GM23338 (cell line): ENCODE measurements at regions not wholly inside any gene's neighbourhood (a gene's known extent, or its start where the extent isn't known, plus 50 kb on each side); places are given as distances from the start of the nearest gene placed in this dataset.

Experiments used
- ATAC-seq: fragments of 200-7000 bp; cut with Tn5 transposase; 3 replicates; pipeline ENCODE4 v1.9.1; 2020
- DNase-seq: peaks from one replicate; pipeline ENCODE4 v3.0.0-alpha.2; 2015; ENCODE audit warnings: low spot score
- H2AFZ ChIP-seq: fragments of 200-600 bp; sonication (generic); 2 replicates; pipeline ENCODE4 v1.8.0; 2016; ENCODE audit warnings: antibody characterized with exemption, mild to moderate bottlenecking, moderate library complexity
- H3F3A ChIP-seq: fragments of 200-600 bp; sonication (generic); replicated peaks from 2 replicates; pipeline ENCODE4 v1.8.0; 2017; ENCODE audit warnings: antibody characterized with exemption, mixed run types, low read depth
- H3K27ac ChIP-seq: fragments of 200-600 bp; sonication (generic); 2 replicates; pipeline ENCODE4 v1.6.1; 2016; ENCODE audit warnings: low read depth
- H3K27me3 ChIP-seq: fragments of 200-600 bp; sonication (generic); 2 replicates; pipeline ENCODE4 v1.8.0; 2016; ENCODE audit warnings: mild to moderate bottlenecking, mixed run types, moderate library complexity; ENCODE audit not compliant: insufficient read depth
- H3K36me3 ChIP-seq: fragments of 200-600 bp; sonication (generic); 2 replicates; pipeline ENCODE4 v1.8.0; 2016; ENCODE audit warnings: mild to moderate bottlenecking; ENCODE audit not compliant: insufficient read depth
- H3K4me1 ChIP-seq: fragments of 200-600 bp; sonication (generic); 2 replicates; pipeline ENCODE4 v1.8.0; 2016; ENCODE audit warnings: mild to moderate bottlenecking, moderate library complexity; ENCODE audit not compliant: insufficient read depth
- H3K4me2 ChIP-seq: fragments of 200-600 bp; sonication (generic); 2 replicates; pipeline ENCODE4 v1.7.1; 2017; ENCODE audit warnings: mixed run types
- H3K4me3 ChIP-seq: fragments of 200-600 bp; sonication (generic); 2 replicates; pipeline ENCODE4 v1.6.1; 2016; ENCODE audit warnings: mixed run types
- H3K79me2 ChIP-seq: fragments of 200-600 bp; sonication (generic); replicated peaks from 2 replicates; pipeline ENCODE4 v1.8.0; 2017; ENCODE audit warnings: mild to moderate bottlenecking; ENCODE audit not compliant: insufficient read depth
- H3K9me2 ChIP-seq: fragments of 200-600 bp; sonication (generic); 2 replicates; pipeline ENCODE4 v1.8.0; 2017; ENCODE audit not compliant: insufficient read depth
- H4K20me1 ChIP-seq: fragments of 200-600 bp; sonication (generic); replicated peaks from 2 replicates; pipeline ENCODE4 v1.8.0; 2017; ENCODE audit warnings: mild to moderate bottlenecking; ENCODE audit not compliant: insufficient read depth
- H3K27ac Mint-ChIP-seq: 2 replicates; pipeline ENCODE4 v1.8.0; 2020; ENCODE audit warnings: inconsistent platforms, mild to moderate bottlenecking, moderate library complexity, mixed read lengths
- H3K27me3 Mint-ChIP-seq: 3 replicates; pipeline ENCODE4 v1.8.0; 2022; ENCODE audit warnings: low read depth, mild to moderate bottlenecking, moderate library complexity, mixed read lengths, inconsistent platforms; ENCODE audit not compliant: insufficient read depth, poor library complexity
- H3K36me3 Mint-ChIP-seq: 3 replicates; pipeline ENCODE4 v1.8.0; 2021; ENCODE audit warnings: low read depth, mild to moderate bottlenecking, inconsistent platforms, moderate library complexity, mixed read lengths
- H3K4me1 Mint-ChIP-seq: 3 replicates; pipeline ENCODE4 v1.8.0; 2020; ENCODE audit warnings: mild to moderate bottlenecking, inconsistent platforms, mixed read lengths
- H3K4me3 Mint-ChIP-seq: 3 replicates; pipeline ENCODE4 v1.8.0; 2021; ENCODE audit warnings: moderate library complexity, mild to moderate bottlenecking, inconsistent platforms, mixed read lengths
- H3K9me3 Mint-ChIP-seq: 3 replicates; pipeline ENCODE4 v1.8.0; 2020; ENCODE audit warnings: moderate library complexity, mild to moderate bottlenecking, inconsistent platforms, mixed read lengths
- CREB1 ChIP-seq: fragments of 250-450 bp; sonication (Bioruptor Pico); IDR thresholded peaks from 2 replicates; pipeline ENCODE4 v1.5.0; 2020; ENCODE audit warnings: low read depth, mild to moderate bottlenecking, moderate library complexity
- CTCF ChIP-seq, 2 experiments: fragments of 200-600 bp in 1 of 2; sonication (generic) in 1 of 2; conservative IDR thresholded peaks; 2 replicates each; pipeline versions ENCODE4 v1.5.1 to v1.6.1; 2016 to 2017; ENCODE audit warnings: antibody characterized with exemption in 2 of 2, low read depth in 2 of 2, mild to moderate bottlenecking in 2 of 2, moderate library complexity in 1 of 2
- EZH2 ChIP-seq: fragments of 200-600 bp; sonication (generic); IDR thresholded peaks from one replicate; pipeline ENCODE4 v1.8.0; 2017; ENCODE audit warnings: antibody characterized with exemption, mild to moderate bottlenecking, low read depth; ENCODE audit not compliant: unreplicated experiment
- EZH2phosphoT487 ChIP-seq: fragments of 200-600 bp; sonication (generic); IDR thresholded peaks from one replicate; pipeline ENCODE4 v1.8.1; 2018; ENCODE audit warnings: antibody characterized with exemption; ENCODE audit not compliant: unreplicated experiment
- JUNB ChIP-seq: IDR thresholded peaks from one replicate; pipeline ENCODE4 v1.6.1; 2016; ENCODE audit warnings: antibody characterized with exemption; ENCODE audit not compliant: unreplicated experiment
- NANOG ChIP-seq: IDR thresholded peaks from 2 replicates; pipeline ENCODE4 v1.6.1; 2016; ENCODE audit warnings: antibody characterized with exemption, borderline replicate concordance
- POLR2AphosphoS5 ChIP-seq: IDR thresholded peaks from 2 replicates; pipeline ENCODE4 v1.6.1; 2016; ENCODE audit warnings: antibody characterized with exemption, low read depth
- STAT1 ChIP-seq: IDR thresholded peaks from one replicate; pipeline ENCODE4 v1.6.1; 2016; ENCODE audit warnings: antibody characterized with exemption; ENCODE audit not compliant: unreplicated experiment
- ZNF114 ChIP-seq: fragments of 250-450 bp; sonication (Bioruptor Pico); IDR thresholded peaks from 2 replicates; pipeline ENCODE4 v1.5.0; 2020; ENCODE audit warnings: mild to moderate bottlenecking, moderate library complexity
- ZNF331 ChIP-seq: fragments of 250-450 bp; sonication (Bioruptor Pico); IDR thresholded peaks from 2 replicates; pipeline ENCODE4 v1.5.0; 2020; ENCODE audit warnings: low read depth, mild to moderate bottlenecking, moderate library complexity
- TF ChIP-seq, protein P1 (sequence below): IDR thresholded peaks from one replicate; pipeline ENCODE4 v1.6.1; 2018; ENCODE audit warnings: antibody characterized with exemption; ENCODE audit not compliant: unreplicated experiment
- TF ChIP-seq, protein P2 (sequence below): IDR thresholded peaks from 2 replicates; pipeline ENCODE4 v1.6.1; 2016; ENCODE audit warnings: antibody characterized with exemption

DNA sequence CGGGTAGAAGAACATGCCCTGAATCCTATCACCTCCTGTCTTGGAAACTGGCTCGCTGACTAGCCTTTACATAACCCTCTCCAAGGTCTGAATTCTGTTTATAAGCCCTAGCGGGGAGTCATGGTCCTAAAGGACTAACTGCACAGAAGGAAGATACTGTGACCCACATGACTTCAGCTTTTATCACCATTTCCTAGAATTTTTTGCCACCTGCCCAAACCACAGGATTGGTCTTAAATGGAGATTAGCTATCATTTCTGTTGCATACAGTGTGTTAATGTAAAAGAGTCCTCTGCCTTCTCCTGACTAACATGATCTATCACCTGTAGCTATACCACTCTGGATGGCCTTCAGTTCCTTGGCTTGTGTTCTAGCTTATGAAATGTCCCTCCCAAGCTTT is 319.2 kb downstream of the DUSP6 start (continued):
- no peak for TF ChIP-seq ZNF331
- TF ChIP-seq EZH2phosphoT487: no peak
- TF ChIP-seq POLR2AphosphoS5: no peak
- TF ChIP-seq NANOG: no peak
- no peak for TF ChIP-seq STAT1
- TF ChIP-seq ZNF114 (CRISPR knock-in tag): no peak
- TF ChIP-seq, protein P1, sequence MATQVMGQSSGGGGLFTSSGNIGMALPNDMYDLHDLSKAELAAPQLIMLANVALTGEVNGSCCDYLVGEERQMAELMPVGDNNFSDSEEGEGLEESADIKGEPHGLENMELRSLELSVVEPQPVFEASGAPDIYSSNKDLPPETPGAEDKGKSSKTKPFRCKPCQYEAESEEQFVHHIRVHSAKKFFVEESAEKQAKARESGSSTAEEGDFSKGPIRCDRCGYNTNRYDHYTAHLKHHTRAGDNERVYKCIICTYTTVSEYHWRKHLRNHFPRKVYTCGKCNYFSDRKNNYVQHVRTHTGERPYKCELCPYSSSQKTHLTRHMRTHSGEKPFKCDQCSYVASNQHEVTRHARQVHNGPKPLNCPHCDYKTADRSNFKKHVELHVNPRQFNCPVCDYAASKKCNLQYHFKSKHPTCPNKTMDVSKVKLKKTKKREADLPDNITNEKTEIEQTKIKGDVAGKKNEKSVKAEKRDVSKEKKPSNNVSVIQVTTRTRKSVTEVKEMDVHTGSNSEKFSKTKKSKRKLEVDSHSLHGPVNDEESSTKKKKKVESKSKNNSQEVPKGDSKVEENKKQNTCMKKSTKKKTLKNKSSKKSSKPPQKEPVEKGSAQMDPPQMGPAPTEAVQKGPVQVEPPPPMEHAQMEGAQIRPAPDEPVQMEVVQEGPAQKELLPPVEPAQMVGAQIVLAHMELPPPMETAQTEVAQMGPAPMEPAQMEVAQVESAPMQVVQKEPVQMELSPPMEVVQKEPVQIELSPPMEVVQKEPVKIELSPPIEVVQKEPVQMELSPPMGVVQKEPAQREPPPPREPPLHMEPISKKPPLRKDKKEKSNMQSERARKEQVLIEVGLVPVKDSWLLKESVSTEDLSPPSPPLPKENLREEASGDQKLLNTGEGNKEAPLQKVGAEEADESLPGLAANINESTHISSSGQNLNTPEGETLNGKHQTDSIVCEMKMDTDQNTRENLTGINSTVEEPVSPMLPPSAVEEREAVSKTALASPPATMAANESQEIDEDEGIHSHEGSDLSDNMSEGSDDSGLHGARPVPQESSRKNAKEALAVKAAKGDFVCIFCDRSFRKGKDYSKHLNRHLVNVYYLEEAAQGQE: no peak
- no peak for TF ChIP-seq CREB1 (CRISPR knock-in tag)
- no peak for TF ChIP-seq CTCF (conservative IDR thresholded peaks at IDR 0.05; ENCODE audit: low read depth in 2 of 2)
- TF ChIP-seq, protein P2, sequence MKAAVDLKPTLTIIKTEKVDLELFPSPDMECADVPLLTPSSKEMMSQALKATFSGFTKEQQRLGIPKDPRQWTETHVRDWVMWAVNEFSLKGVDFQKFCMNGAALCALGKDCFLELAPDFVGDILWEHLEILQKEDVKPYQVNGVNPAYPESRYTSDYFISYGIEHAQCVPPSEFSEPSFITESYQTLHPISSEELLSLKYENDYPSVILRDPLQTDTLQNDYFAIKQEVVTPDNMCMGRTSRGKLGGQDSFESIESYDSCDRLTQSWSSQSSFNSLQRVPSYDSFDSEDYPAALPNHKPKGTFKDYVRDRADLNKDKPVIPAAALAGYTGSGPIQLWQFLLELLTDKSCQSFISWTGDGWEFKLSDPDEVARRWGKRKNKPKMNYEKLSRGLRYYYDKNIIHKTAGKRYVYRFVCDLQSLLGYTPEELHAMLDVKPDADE: no peak
- TF ChIP-seq JUNB: no peak

DNA sequence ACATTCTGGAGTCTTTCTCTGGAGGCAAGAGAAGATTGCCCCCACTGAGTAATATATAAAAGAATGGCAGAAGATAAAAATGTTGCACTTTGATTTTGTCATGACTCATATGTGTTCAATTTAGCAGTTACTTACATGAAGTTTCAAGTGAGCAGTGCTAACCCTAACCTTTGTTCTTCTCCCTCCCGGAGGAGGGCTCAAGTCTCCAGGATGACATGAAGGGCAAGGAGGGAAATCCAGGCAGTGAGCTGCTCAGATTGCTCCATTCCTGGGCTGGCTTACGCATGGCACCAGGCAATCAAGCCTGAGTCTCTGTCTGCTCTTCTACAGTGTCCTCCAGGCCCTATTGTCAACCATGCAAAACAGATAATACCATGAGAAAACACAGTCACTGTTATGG is 322.3 kb downstream of the DUSP6 start:
- Mint-ChIP-seq H3K4me3 (no peak overlapping the region), H3K27me3 (no peaks in the 10 kb centered on the region), H3K36me3 (no peaks in the 10 kb centered on the region), H3K9me3 (no peaks in the 10 kb centered on the region), H3K27ac (no peak overlapping the region), H3K4me1 (no peaks in the 10 kb centered on the region; the same call in 2 of the 3 replicates)
- H3K4me2 ChIP-seq: no peak overlapping the region
- H4K20me1 ChIP-seq: no peaks in the 10 kb centered on the region
- H3K4me1 ChIP-seq: no peaks in the 10 kb centered on the region
- H2AFZ ChIP-seq: no peak overlapping the region
- peaks cover 6% of the 10 kb centered on the region; the same call in 1 of the 2 replicates for H3K9me2 ChIP-seq
- H3F3A ChIP-seq: no peaks in the 10 kb centered on the region
- no peak overlapping the region for H3K4me3 ChIP-seq
- no peaks in the 10 kb centered on the region for H3K27me3 ChIP-seq
- no peaks in the 10 kb centered on the region for H3K36me3 ChIP-seq
- no peak overlapping the region for H3K27ac ChIP-seq
- H3K79me2 ChIP-seq: no peaks in the 10 kb centered on the region
- no peak for DNase-seq
- no peak for ATAC-seq
- TF ChIP-seq ZNF331 (no peak), JUNB (no peak), STAT1 (no peak), EZH2phosphoT487 (no peak), NANOG (no peak), EZH2 (no peak), CTCF (conservative IDR thresholded peaks at IDR 0.05; ENCODE audit: low read depth in 2 of 2) (no peak)
- TF ChIP-seq, protein P1: no peak
